ENCODE measurements at regions not wholly inside any gene's neighbourhood (a gene's known extent, or its start where the extent isn't known, plus 50 kb on each side); places are given as distances from the start of the nearest gene placed in this dataset.

GRCh38 chr5:173815571-173815970 is 72.6 kb upstream of the CPEB4 start:
- TF ChIP-seq RFX5 (IDR thresholded peaks at IDR 0.05; ENCODE audit: low read depth, low read length) (no peak), CTCF (conservative IDR thresholded peaks at IDR 0.05; ENCODE audit: low read depth, low read length) (no peak), POLR2A (IDR thresholded peaks at IDR 0.05; ENCODE audit: low read depth, low read length) (no peak), RAD21 (IDR thresholded peaks at IDR 0.05; ENCODE audit: low read length) (no peak), ELK1 (IDR thresholded peaks at IDR 0.05; ENCODE audit: borderline replicate concordance, low read depth, low read length) (no peak), BHLHE40 (IDR thresholded peaks at IDR 0.05; ENCODE audit: low read depth, low read length) (no peak), SMC3 (IDR thresholded peaks at IDR 0.05; ENCODE audit: low read depth, low read length) (no peak), RCOR1 (IDR thresholded peaks at IDR 0.05; ENCODE audit: insufficient replicate concordance, low read length) (no peak), MAFK (IDR thresholded peaks at IDR 0.05; ENCODE audit: low read depth, low read length) (no peak), MXI1 (IDR thresholded peaks at IDR 0.05; ENCODE audit: borderline replicate concordance, low read depth, low read length) (no peak), FOS (IDR thresholded peaks at IDR 0.05; ENCODE audit: low read depth, low read length) (no peak), CEBPB (IDR thresholded peaks at IDR 0.05; ENCODE audit: low read depth, low read length) (no peak), CHD1 (IDR thresholded peaks at IDR 0.05; ENCODE audit: low read depth, low read length) (no peak), USF2 (IDR thresholded peaks at IDR 0.05; ENCODE audit: low read depth, low read length) (no peak)
